ENCODE measurements at regions not wholly inside any gene's neighbourhood (a gene's known extent, or its start where the extent isn't known, plus 50 kb on each side); places are given as distances from the start of the nearest gene placed in this dataset.
A peak's percentile ranks its signal among the peaks of the same experiment; 100 is the strongest.

DNA sequence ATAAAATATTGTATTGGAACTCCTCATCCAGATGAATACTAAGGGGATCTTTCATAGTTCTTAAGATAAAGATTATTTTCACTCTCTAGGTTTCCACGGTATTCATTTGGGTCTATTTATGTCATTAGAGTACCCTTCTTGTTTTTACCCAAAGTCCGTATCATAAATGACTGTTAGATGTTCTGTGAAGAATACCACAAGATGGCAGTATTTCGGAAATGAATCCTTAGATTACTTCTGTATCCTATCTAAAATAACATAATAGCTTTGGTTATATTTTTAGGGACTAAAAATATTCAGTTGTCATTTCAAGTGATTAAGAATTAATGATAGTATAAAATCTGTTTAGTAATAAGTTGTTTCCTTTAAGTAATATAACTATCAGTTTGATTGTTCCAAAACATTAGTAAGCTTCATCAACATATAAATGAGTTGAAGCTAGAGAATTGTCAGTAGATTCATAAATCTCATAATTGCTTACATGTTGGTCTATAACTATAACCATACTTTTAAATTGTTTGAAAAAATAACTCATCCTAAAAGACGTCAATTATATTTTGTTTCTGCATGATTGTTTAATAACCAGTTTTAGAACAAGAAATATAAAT, 337.5 kb upstream of the KCND2 start:
- H3K27ac ChIP-seq (replicated peaks): no peak overlapping the region
- no peak overlapping the region for H3K4me3 ChIP-seq
- no peaks in the 10 kb centered on the region for H3K27me3 ChIP-seq (ENCODE audit: low read depth)
- intact Hi-C loops (cut with micrococcal nuclease): loop anchor here (5.0 kb wide), 1 partner anchor 337 kb away; the partner anchor contains the start of gene KCND2
- H3K36me3 ChIP-seq: no peaks in the 10 kb centered on the region
- no peaks in the 10 kb centered on the region for H3K9me3 ChIP-seq (replicated peaks)
- no peak for DNase-seq
- H3K4me1 ChIP-seq: no peaks in the 10 kb centered on the region
- TF ChIP-seq, protein P1, sequence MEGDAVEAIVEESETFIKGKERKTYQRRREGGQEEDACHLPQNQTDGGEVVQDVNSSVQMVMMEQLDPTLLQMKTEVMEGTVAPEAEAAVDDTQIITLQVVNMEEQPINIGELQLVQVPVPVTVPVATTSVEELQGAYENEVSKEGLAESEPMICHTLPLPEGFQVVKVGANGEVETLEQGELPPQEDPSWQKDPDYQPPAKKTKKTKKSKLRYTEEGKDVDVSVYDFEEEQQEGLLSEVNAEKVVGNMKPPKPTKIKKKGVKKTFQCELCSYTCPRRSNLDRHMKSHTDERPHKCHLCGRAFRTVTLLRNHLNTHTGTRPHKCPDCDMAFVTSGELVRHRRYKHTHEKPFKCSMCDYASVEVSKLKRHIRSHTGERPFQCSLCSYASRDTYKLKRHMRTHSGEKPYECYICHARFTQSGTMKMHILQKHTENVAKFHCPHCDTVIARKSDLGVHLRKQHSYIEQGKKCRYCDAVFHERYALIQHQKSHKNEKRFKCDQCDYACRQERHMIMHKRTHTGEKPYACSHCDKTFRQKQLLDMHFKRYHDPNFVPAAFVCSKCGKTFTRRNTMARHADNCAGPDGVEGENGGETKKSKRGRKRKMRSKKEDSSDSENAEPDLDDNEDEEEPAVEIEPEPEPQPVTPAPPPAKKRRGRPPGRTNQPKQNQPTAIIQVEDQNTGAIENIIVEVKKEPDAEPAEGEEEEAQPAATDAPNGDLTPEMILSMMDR (IDR thresholded peaks at IDR 0.05; ENCODE audit: borderline replicate concordance): peak; percentile 57

DNA sequence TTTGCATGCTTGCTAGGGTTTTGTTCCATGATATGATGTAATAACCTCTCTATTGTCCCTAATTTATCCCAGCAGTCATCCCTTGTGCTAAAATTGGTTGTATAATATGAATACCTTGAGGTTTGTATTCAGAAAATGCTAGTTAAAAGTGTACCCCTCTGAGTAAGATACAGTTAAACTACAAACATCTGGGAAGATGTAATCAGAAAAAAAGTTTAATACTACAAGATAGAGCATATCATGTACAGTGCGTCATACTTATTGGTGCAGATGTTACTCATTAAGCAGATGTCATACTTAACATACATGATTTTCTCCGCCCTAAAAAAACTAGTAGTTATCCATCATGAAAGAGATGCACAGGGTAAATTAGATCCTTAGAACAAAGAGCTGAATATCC, 336.1 kb upstream of the KCND2 start:
- Histone ChIP-seq H3K27ac (replicated peaks) (no peak overlapping the region), H3K4me1 (no peaks in the 10 kb centered on the region), H3K9me3 (replicated peaks) (no peaks in the 10 kb centered on the region), H3K27me3 (ENCODE audit: low read depth) (no peaks in the 10 kb centered on the region), H3K4me3 (no peak overlapping the region), H3K36me3 (no peaks in the 10 kb centered on the region)
- intact Hi-C loops (cut with micrococcal nuclease): loop anchor here (5.0 kb wide), 1 partner anchor 335 kb away; the partner anchor contains the start of gene KCND2
- TF ChIP-seq, protein P1 (IDR thresholded peaks at IDR 0.05; ENCODE audit: borderline replicate concordance): no peak
- DNase-seq: no peak

DNA sequence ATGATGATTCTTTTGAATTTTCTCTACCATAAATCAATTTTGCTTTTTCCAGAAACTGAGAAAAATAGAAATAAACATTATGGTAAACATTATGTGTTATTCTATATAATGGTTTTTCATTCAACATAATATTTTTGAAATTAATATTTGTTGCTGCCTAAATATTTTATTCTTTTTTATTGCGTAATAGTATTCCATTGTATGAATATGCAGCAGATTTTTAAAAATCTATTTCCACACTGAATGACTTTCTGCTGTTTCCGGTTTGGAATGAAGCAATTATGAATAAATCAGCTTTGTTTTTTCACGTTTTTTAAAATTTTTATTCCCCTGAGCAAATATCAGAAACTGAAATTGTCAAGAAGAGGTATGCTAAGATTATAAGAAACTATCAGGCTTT, 335.2 kb upstream of the KCND2 start:
- Histone ChIP-seq H3K27ac (replicated peaks) (no peak overlapping the region), H3K9me3 (replicated peaks) (no peaks in the 10 kb centered on the region), H3K4me3 (no peak overlapping the region), H3K4me1 (no peaks in the 10 kb centered on the region), H3K27me3 (ENCODE audit: low read depth) (no peaks in the 10 kb centered on the region), H3K36me3 (no peaks in the 10 kb centered on the region)
- TF ChIP-seq, protein P1 (IDR thresholded peaks at IDR 0.05; ENCODE audit: borderline replicate concordance): no peak
- no peak for DNase-seq
- intact Hi-C loops (cut with micrococcal nuclease): loop anchor here (5.0 kb wide), 1 partner anchor 335 kb away; the partner anchor contains the start of gene KCND2

DNA sequence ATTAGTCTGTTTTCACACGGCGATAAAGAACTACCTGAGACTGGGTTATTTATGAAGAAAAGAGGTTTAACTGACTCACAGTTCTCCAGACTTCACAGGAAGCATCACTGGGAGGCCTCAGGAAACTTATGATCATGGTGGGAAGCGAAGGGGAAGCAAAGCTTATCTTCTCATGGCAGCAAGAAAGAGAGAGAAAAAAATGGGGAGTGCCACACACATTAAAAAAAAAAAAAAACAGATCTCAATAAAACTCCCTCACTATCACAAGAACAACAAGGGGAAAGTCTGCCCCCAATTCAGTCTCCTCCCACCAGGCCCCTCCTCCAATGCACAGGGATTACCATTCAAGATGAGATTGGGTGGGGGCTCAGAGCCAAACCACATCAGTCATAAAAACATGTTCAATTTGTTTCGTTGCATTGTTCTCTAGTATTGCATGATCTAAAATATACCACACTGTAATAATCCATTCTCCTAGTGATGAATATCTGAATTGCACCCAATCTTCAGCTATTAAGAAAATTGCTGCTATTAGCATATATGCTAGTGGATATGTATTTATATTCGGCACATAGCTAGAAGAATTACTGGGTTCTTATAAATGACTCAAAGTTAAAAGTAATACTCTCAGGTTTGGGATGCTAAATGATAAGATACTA, 328.9 kb upstream of the KCND2 start:
- Histone ChIP-seq H3K4me1 (no peaks in the 10 kb centered on the region), H3K36me3 (no peaks in the 10 kb centered on the region), H3K27me3 (ENCODE audit: low read depth) (no peaks in the 10 kb centered on the region), H3K27ac (replicated peaks) (no peak overlapping the region), H3K9me3 (replicated peaks) (no peaks in the 10 kb centered on the region), H3K4me3 (no peak overlapping the region)
- no peak for DNase-seq
- intact Hi-C loops (cut with micrococcal nuclease): no loop called here
- TF ChIP-seq, protein P1 (IDR thresholded peaks at IDR 0.05; ENCODE audit: borderline replicate concordance): no peak

DNA sequence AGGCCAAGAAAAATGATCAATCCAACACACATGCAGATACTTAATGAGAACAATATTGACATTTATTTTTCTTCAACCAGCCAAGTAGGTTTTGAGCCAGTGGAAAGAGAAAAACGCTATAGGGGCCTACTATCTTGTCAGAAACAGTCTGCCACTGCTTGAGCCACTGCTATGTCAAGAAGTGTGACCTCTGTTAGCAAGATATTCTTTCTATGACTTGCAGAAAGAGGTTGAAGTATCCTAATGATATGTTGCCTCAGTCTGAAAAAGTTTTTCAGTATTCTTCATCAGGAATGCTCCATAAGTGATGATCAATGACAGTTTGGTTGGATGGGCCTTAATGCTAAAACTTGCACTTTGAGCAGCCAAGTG, 328.4 kb upstream of the KCND2 start:
- no peaks in the 10 kb centered on the region for H3K27me3 ChIP-seq (ENCODE audit: low read depth)
- intact Hi-C loops (cut with micrococcal nuclease): no loop called here
- no peak overlapping the region for H3K27ac ChIP-seq (replicated peaks)
- H3K36me3 ChIP-seq: no peaks in the 10 kb centered on the region
- H3K9me3 ChIP-seq (replicated peaks): no peaks in the 10 kb centered on the region
- TF ChIP-seq, protein P1 (IDR thresholded peaks at IDR 0.05; ENCODE audit: borderline replicate concordance): no peak
- DNase-seq: no peak
- no peak overlapping the region for H3K4me3 ChIP-seq
- no peaks in the 10 kb centered on the region for H3K4me1 ChIP-seq
